NCI-H2029 treated with DMSO at 0.1 percent for 48 hours (cell line): ENCODE measurements at regions not wholly inside any gene's neighbourhood (a gene's known extent, or its start where the extent isn't known, plus 50 kb on each side); places are given as distances from the start of the nearest gene placed in this dataset.

ENCODE experiments used
- DNase-seq: peaks from one replicate; lab custom pipeline; 2025; lab: John Stamatoyannopoulos, UW

GRCh38 chr1:221915764-221916163 is 173.9 kb upstream of the DUSP10 start:
- no peak for DNase-seq

- no peak for DNase-seq
Observed at GRCh38 chr1:221913351-221913892, 171.5 kb upstream of the DUSP10 start.

GRCh38 chr1:221912230-221912629 is 170.3 kb upstream of the DUSP10 start:
- DNase-seq, result no peak

GRCh38 chr1:221911714-221912113 is 169.8 kb upstream of the DUSP10 start:
- DNase-seq, result no peak

- no peak for DNase-seq
Observed at GRCh38 chr1:221910222-221910621, 168.3 kb upstream of the DUSP10 start.

- DNase-seq, result peak; percentile 5
Observed at GRCh38 chr1:221908573-221908972, 166.7 kb upstream of the DUSP10 start.

GRCh38 chr1:221907166-221907932 is 165.5 kb upstream of the DUSP10 start:
- DNase-seq, result no peak

- no peak for DNase-seq
Observed at GRCh38 chr1:221905802-221906201, 163.9 kb upstream of the DUSP10 start.

GRCh38 chr1:221904319-221904718 is 162.4 kb upstream of the DUSP10 start:
- no peak for DNase-seq

- DNase-seq, result no peak
Observed at GRCh38 chr1:221903594-221903993, 161.7 kb upstream of the DUSP10 start.

GRCh38 chr1:221902961-221903360 is 161.1 kb upstream of the DUSP10 start:
- no peak for DNase-seq

- no peak for DNase-seq
Observed at GRCh38 chr1:221900678-221901077, 158.8 kb upstream of the DUSP10 start.

GRCh38 chr1:221897321-221897721 is 155.4 kb upstream of the DUSP10 start:
- DNase-seq, result no peak

GRCh38 chr1:221892301-221892830 is 150.5 kb upstream of the DUSP10 start:
- DNase-seq, result no peak

- DNase-seq, result no peak
Observed at GRCh38 chr1:221891708-221892107, 149.8 kb upstream of the DUSP10 start.

- DNase-seq, result no peak
Observed at GRCh38 chr1:221888801-221889200, 146.9 kb upstream of the DUSP10 start.

- DNase-seq, result no peak
Observed at GRCh38 chr1:221888218-221888617, 146.3 kb upstream of the DUSP10 start.

- no peak for DNase-seq
Observed at GRCh38 chr1:221887758-221888157, 145.9 kb upstream of the DUSP10 start.

GRCh38 chr1:221887415-221887746 is 145.5 kb upstream of the DUSP10 start:
- DNase-seq, result no peak

GRCh38 chr1:221886743-221887414 is 145.0 kb upstream of the DUSP10 start:
- DNase-seq, result no peak

- no peak for DNase-seq
Observed at GRCh38 chr1:221886311-221886710, 144.4 kb upstream of the DUSP10 start.

- no peak for DNase-seq
Observed at GRCh38 chr1:221884821-221885220, 142.9 kb upstream of the DUSP10 start.
